ENCODE measurements at regions not wholly inside any gene's neighbourhood (a gene's known extent, or its start where the extent isn't known, plus 50 kb on each side); places are given as distances from the start of the nearest gene placed in this dataset.

- no peak for DNase-seq
Measured at GRCh38 chr6:44500074-44500473, 112.6 kb downstream of the CDC5L start.

GRCh38 chr6:44503471-44503870 lies 116.0 kb downstream of the CDC5L start:
- DNase-seq = no peak

- DNase-seq = no peak
Measured at GRCh38 chr6:44504301-44504791, 116.8 kb downstream of the CDC5L start.

GRCh38 chr6:44505751-44506150 lies 118.2 kb downstream of the CDC5L start:
- no peak for DNase-seq

- no peak for DNase-seq
Measured at GRCh38 chr6:44507014-44507413, 119.5 kb downstream of the CDC5L start.

DNA sequence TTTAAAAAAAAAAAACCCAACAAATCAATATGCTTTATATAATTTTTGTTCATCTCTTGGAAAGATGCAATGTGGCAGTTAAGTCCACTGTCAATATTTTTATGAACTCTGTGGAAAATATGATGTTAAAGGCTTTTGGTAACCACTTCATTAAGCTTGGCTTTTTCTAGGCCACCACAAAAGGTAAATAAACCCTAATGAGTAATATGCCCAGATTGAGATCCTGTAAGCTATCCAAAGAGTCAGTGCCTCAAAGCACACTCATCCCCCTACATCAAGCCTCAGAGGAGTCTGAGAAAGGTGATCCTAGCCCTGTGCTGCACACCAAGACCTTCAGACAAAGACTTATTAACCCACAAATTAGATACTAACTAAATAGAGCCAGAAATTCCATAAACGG lies 121.1 kb downstream of the CDC5L start:
- DNase-seq = no peak

- DNase-seq = no peak
Measured at GRCh38 chr6:44511126-44511525, 123.6 kb downstream of the CDC5L start.

DNA sequence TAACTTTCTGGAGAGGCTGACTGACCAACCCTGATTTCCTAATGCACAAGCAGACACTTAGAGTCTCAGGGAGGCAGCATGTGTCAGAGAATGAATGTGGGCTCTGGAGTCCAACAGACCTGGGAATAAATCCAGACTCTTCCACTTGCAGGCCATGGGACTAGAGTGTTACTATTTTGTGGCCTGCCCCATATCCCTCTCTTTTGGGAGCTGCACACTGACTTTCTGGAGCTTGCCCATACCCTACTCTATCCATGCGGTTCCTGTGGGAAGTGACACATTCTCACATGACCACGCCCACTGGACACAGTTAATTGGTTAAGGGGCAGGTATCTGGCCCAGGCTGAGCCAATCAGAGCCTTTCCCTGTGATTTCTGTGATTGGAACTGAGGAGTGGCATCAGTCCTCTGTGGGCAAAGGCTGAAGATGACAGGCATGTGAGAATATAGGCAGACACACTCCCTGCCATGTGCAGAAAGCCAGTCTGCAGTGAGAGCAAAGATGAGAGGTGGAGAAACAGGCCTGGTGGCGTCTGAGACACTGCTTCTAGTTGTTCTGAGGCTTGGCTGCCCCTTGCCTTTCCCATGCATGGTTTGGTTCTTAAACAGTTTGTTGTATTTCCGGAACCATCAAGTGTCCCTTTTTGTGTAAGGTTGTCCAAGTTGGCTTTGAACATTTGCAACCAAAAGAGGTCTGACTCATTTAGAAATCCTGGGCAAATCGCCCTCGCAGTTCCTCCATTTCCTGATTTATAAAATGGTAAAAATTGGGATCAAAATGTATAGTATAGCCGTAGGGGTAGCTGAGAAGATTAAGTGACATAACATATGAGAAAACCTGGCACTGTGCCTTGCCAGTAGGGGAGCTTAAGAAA lies 125.6 kb downstream of the CDC5L start:
- no peak for DNase-seq

DNA sequence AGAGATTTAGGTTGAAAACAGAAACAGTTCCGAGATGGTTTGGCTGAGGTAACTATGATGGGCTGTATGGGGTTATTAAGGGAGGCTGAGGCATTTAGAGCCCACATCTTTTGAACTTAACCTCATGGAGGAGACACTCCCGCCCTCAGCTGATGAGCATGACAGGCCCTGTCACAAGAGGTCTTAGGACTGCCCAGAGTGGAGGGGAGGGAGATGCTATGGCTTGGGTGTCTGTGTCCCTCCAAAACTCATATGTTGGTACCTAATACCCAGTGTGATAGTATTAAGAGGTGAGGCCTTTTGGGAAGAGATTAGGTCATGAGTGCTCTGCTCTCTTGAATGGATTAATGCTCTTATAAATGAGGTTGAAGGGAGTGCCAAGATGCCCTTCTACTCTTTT lies 126.6 kb downstream of the CDC5L start:
- DNase-seq = no peak

DNA sequence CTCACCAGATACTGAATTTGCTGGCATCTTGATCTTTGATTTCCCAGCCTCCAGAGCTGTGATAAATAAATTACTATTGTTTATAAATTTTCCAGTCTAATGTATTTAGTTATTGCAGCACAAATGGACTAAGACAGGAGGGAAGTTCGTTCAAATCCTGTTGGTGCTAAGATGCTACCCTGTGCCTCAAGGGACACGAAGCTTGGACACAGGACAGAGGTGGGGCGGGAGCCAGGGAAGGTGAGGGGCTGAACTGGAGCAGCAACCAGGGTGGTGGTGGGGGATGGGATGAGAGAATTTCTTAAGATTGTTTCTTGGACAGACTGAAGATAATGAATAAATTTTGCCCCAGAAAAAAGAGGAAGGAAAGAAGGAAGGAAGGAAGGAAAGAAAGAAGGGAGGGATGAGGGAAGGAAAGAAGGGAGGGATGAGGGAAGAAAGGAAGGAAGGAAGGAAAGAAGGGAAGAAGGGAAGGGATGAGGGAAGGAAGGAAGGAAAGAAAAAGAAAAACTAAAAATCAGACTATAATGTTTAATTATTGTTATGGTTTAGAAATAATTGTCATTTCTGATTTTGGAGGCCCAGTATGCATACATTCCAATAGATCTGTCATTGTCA lies 127.2 kb downstream of the CDC5L start:
- no peak for DNase-seq

DNA sequence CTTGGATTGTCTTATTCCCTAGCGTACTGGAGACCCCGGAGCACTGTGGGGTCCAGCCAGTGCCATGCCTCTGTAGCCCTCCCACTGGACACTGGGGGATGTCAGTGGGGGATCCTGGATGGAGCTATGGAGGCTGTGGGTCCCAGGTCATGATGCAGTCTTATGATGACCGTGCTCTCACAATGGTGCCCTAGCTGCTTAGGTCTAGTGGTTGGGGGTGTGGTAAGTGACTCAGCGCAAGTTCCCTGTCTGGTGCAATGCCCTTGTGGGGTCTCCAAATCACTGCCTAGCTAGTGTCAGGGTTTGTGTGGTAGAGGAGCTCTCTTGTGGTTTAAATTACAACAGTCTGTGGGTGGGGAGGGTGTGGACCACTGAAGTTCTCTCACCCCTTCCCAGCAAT lies 135.4 kb downstream of the CDC5L start:
- DNase-seq = no peak

DNA sequence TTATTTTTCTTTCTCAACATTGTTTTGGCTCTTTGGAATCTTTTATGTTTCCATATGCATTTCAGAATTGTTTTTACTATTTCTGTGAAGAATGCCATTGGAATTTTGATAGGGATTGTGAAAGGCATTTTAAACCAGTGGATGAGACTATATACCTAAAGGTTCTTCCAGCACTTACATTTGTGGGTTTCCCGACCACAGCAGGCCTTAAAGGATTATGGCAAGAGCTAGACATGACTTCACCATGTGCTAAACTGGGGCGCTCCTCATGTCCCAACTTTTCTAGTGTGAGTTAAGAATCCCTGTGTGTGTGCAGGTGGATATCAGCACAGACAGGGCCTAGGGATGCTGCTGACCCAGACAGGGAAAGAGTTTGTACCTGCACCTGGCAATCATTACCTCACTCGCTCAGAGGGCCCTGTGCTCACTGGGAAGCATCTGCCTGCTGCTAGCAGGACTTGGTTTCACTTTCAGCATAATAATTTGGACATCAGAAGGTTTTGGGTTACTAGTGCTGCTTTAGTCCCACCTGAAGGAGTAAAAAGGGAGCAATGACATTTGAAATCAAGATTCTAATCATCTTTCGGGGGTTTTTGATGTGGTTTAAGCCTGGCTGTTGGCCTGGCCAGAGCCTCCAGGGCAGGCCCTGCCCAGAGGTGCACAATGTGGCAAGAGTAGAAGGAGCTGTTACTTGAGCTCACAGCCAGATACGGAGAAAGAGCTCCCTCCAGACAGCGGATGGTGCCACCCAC lies 137.1 kb downstream of the CDC5L start:
- no peak for DNase-seq

DNA sequence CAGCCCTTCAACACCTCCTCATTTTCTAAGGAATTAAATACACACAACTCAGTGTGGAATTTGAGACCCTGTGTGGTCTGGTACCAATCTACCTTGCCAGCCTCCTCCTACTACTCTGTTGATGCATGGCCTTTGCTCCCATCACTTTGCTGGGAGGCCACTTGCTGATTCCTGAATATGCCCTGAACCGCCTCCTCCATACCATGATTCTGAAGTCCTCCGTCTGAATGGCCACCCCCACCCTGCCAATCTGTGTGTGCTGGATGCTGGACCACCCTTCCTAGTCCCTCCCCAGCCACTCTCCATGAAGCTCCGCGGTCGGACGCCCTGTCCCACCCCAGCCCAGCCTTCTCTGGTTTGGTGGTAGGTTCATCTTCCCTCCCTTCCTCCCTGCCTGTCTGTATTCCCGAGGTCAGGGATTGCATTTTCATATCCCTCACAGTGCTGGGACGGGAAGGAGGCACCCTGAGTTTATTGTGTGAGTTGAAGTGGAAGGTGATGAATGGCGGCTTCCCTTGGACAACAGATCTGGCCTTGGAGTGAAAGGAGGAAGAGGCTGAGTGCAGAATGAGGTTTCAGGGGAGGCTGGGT lies 138.3 kb downstream of the CDC5L start:
- DNase-seq = no peak

GRCh38 chr6:44527181-44527580 lies 139.7 kb downstream of the CDC5L start:
- no peak for DNase-seq

- no peak for DNase-seq
Measured at GRCh38 chr6:44527583-44528369, 140.3 kb downstream of the CDC5L start.

- no peak for DNase-seq
Measured at GRCh38 chr6:44528370-44528644, 140.8 kb downstream of the CDC5L start.

DNA sequence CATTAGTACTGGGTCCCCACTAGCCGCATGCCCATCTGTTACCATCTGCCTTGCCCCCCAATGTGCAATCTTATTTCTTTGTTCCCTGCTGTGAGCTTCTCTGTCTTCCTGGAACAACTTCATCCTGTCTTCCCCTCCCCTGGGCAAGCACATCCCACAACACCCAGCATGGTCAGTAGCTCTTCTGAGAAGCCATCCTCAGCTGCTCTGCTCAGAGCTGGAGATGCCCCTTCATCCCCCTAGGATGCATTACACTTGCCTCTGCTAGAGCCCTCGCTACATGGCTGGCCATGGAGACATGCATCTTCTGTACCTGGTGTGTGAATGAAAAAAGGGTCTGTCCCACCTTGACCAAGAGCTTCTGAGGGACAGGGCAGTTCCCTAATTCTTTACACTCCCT lies 141.2 kb downstream of the CDC5L start:
- DNase-seq = no peak

DNA sequence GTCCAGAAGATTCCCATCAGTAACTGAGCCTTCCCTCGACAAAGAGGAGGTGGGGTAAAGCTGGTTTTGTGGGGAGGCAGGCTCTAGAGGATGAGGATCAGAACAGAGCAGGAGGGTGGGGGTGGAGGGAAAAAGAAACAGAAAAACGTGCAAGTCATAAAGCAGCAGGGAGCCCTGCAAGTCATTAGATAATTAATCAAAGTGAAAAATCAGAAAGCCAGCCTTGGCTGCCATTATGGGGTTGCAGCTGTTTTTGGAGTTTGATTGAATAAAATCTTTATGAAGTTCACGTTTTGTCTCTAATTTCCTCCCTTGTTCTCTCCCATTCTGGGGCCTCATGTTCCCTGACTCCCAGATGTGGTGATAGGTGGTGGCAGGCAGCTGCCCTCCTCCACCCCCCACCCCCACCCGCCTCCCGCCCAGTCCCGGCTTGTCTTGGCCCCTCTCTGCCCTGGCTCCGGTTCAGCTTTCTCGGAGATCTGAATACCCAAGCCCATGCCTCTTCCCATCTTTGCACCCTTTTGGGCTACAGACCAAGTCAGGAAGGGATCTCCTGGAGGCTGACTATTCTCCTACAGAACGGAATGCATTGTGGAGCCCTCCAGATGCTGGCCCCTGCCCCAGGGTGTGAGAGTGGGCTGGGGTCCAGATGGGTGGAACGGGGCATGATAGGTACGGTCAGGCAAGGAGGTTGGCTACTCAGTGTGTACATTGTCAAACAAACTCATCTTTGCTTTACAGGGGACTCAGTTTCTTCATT lies 141.8 kb downstream of the CDC5L start:
- no peak for DNase-seq

GRCh38 chr6:44530209-44530909 lies 142.9 kb downstream of the CDC5L start:
- no peak for DNase-seq

- no peak for DNase-seq
Measured at GRCh38 chr6:44530910-44531234, 143.4 kb downstream of the CDC5L start.

DNA sequence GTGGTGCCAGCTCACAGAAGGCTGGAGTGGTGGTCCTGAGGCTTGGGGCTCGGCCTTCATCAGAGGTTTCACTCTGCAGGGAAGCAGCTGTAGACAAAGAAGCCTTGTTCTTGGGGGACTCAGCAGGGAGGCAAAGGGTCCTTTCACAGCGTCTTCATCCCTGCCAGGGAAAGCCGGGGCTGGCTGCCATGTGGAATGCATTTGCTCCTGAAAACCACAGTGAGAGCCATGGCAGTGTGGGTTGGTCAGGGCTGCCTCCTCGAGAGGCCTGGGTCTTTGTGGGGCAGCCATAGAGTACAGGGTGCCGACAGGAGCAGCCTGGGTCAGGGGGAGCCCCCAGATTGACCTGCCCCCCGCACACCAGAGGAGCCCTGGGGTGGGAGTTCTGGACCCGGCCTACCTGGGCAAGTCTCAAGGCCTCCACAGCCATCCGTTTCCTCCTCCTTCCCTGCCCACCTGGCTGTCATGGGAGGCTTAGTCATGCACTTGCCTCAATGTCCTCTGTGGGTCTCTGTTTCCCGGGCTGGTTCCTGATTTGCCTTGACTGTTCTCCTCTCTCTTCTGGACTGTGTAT lies 144.0 kb downstream of the CDC5L start:
- no peak for DNase-seq

Measured in CD4-positive, alpha-beta T cell treated with Interleukin-17A for 1 hour (primary cell).